Neutrophil (primary cell): ENCODE measurements at regions not wholly inside any gene's neighbourhood (a gene's known extent, or its start where the extent isn't known, plus 50 kb on each side); places are given as distances from the start of the nearest gene placed in this dataset.
"Not testable (repeated sequence)": the region's sequence is repeated elsewhere in the genome, so short reads cannot be mapped to it uniquely, and the experiment has no call there.

Experiments
- H3K27ac ChIP-seq: fragments of 200-600 bp; sonication (generic); 2 replicates; pipeline ENCODE4 v1.5.1; 2016; ENCODE audit warnings: mild to moderate bottlenecking, moderate library complexity
- H3K27me3 ChIP-seq: fragments of 200-600 bp; sonication (generic); 2 replicates; pipeline ENCODE4 v1.6.0; 2016; ENCODE audit warnings: mild to moderate bottlenecking
- H3K36me3 ChIP-seq: fragments of 200-600 bp; sonication (generic); 2 replicates; pipeline ENCODE4 v1.5.1; 2017
- H3K4me1 ChIP-seq, 2 experiments: fragments of 200-600 bp in 1 of 2; sonication (generic) in 1 of 2; 1 replicate in 1 of 2; 2 replicates in 1 of 2; pipeline versions ENCODE4 v1.5.1 to v1.6.1; 2013 to 2016; ENCODE audit warnings: low read depth in 1 of 2, low read length in 1 of 2, mild to moderate bottlenecking in 1 of 2, moderate library complexity in 1 of 2; ENCODE audit not compliant: control insufficient read depth in 1 of 2, insufficient read depth in 1 of 2
- H3K4me3 ChIP-seq, 2 experiments: fragments of 200-600 bp in 1 of 2; sonication (generic) in 1 of 2; 1 replicate in 1 of 2; 2 replicates in 1 of 2; pipeline ENCODE4 v1.5.1; 2013 to 2016; ENCODE audit warnings: low read depth in 1 of 2, low read length in 1 of 2, mild to moderate bottlenecking in 1 of 2, moderate library complexity in 1 of 2
- H3K9me3 ChIP-seq: fragments of 200-600 bp; sonication (generic); 2 replicates; pipeline ENCODE4 v1.5.1; 2016
- TF ChIP-seq, protein P1 (sequence below): fragments of 200-600 bp; sonication (generic); IDR thresholded peaks from 2 replicates; pipeline ENCODE4 v1.5.1; 2016; ENCODE audit warnings: antibody characterized with exemption

DNA sequence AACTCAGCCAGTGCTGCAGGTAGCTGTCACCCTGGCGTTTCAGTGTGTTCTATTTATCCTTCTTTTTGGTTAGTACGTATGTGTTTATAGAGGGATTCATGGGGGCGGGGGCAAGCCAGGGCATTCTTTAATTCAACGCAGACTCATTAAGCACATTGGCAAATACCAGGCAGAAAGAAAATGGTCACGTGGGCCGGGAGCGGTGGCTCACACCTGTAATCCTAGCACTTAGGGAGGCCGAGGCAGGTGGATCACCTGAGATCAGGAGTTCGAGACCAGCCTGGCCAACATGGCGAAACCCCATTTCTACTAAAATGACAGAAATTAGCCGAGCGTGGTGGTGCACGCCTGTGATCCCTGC, 69.1 kb downstream of the HAPSTR1 start:
- no peak overlapping the region for H3K4me3 ChIP-seq
- H3K36me3 ChIP-seq: no peaks in the 10 kb centered on the region
- TF ChIP-seq, protein P1, sequence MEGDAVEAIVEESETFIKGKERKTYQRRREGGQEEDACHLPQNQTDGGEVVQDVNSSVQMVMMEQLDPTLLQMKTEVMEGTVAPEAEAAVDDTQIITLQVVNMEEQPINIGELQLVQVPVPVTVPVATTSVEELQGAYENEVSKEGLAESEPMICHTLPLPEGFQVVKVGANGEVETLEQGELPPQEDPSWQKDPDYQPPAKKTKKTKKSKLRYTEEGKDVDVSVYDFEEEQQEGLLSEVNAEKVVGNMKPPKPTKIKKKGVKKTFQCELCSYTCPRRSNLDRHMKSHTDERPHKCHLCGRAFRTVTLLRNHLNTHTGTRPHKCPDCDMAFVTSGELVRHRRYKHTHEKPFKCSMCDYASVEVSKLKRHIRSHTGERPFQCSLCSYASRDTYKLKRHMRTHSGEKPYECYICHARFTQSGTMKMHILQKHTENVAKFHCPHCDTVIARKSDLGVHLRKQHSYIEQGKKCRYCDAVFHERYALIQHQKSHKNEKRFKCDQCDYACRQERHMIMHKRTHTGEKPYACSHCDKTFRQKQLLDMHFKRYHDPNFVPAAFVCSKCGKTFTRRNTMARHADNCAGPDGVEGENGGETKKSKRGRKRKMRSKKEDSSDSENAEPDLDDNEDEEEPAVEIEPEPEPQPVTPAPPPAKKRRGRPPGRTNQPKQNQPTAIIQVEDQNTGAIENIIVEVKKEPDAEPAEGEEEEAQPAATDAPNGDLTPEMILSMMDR: no peak
- peaks cover 37% of the 10 kb centered on the region for H3K27me3 ChIP-seq
- H3K4me1 ChIP-seq: no peaks in the 10 kb centered on the region
- H3K27ac ChIP-seq: no peak overlapping the region
- H3K9me3 ChIP-seq: no peaks in the 10 kb centered on the region

DNA sequence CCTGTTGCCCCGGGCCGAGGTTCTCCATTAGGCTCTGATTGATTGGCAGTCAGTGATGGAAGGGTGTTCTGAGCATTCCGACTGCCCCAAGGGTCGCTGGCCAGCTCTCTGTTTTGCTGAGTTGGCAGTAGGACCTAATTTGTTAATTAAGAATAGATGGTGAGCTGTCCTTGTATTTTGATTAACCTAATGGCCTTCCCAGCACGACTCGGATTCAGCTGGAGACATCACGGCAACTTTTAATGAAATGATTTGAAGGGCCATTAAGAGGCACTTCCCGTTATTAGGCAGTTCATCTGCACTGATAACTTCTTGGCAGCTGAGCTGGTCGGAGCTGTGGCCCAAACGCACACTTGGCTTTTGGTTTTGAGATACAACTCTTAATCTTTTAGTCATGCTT, 74.2 kb downstream of the HAPSTR1 start:
- TF ChIP-seq, protein P1: no peak
- no peak overlapping the region for H3K4me3 ChIP-seq
- H3K36me3 ChIP-seq: no peaks in the 10 kb centered on the region
- H3K27ac ChIP-seq: no peak overlapping the region
- no peaks in the 10 kb centered on the region for H3K9me3 ChIP-seq
- H3K4me1 ChIP-seq: no peaks in the 10 kb centered on the region
- H3K27me3 ChIP-seq: peaks cover under 1% of the 10 kb centered on the region

DNA sequence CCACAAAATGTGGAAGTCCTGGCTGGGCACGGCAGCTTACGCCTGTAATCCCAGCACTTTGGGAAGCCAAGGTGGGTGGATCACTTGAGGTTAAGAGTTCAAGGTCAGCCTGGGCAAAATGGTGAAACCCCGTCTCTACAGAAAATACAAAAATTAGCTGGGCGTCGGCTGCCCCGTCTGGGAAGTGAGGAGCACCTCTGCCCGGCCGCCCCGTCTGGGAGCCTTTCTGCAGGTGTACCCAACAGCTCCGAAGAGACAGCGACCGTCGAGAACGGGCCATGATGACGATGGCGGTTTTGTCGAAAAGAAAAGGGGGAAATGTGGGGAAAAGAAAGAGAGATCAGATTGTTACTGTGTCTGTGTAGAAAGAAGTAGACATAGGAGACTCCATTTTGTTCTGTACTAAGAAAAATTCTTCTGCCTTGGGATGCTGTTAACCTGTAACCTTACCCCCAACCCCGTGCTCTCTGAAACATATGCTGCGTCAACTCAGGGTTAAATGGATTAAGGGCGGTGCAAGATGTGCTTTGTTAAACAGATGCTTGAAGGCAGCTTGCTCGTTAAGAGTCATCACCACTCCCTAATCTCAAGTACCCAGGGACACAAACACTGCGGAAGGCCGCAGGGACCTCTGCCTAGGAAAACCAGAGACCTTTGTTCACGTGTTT, 75.0 kb downstream of the HAPSTR1 start:
- not testable (repeated sequence) for H3K36me3 ChIP-seq, H3K9me3 ChIP-seq, H3K4me1 ChIP-seq, H3K27me3 ChIP-seq, H3K27ac ChIP-seq, H3K4me3 ChIP-seq

DNA sequence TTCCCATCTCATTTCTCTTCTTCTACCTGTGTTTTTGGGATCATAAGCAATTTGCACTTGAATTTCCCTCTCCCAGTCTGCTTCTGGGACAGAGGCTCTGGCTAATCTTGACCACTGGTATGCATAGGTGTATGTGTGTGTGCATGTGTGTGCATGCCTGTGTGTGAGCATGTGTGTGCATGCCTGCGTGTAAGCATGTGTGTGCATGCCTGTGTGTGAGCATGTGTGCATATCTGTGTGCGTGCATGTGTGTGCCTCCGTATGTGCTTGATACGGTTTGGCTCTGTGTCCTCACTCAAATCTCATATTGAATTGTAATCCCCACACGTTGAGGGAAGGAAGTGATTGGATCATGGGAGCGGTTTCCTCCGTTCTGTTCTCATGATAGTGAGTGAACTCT, 77.7 kb downstream of the HAPSTR1 start:
- Histone ChIP-seq H3K27ac (no peak overlapping the region), H3K4me3 (no peak overlapping the region), H3K9me3 (no peaks in the 10 kb centered on the region), H3K36me3 (no peaks in the 10 kb centered on the region), H3K27me3 (no peaks in the 10 kb centered on the region), H3K4me1 (no peaks in the 10 kb centered on the region)
- TF ChIP-seq, protein P1: no peak

DNA sequence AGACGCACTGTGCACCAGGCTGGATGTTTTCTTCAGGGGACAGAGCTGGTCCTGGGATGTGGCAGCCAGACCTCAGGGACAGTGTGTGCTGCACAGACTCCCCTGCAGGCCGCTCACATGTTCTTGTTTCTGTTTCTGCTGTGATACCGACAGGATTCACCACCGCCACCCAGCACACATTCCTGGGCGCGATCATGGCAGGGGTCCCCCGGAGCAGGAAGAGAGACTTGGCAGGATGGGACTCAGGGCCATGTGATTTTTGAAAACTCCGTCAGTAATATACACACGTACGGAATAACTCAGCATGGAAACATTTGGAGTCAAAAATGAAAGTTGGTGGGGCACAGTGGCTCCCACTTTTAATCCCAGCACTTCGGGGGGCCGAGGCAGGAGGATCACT, 79.0 kb downstream of the HAPSTR1 start:
- TF ChIP-seq, protein P1: no peak
- H3K4me3 ChIP-seq: no peak overlapping the region
- H3K27me3 ChIP-seq: no peaks in the 10 kb centered on the region
- no peaks in the 10 kb centered on the region for H3K9me3 ChIP-seq
- H3K36me3 ChIP-seq: no peaks in the 10 kb centered on the region
- no peak overlapping the region for H3K27ac ChIP-seq
- no peaks in the 10 kb centered on the region for H3K4me1 ChIP-seq

DNA sequence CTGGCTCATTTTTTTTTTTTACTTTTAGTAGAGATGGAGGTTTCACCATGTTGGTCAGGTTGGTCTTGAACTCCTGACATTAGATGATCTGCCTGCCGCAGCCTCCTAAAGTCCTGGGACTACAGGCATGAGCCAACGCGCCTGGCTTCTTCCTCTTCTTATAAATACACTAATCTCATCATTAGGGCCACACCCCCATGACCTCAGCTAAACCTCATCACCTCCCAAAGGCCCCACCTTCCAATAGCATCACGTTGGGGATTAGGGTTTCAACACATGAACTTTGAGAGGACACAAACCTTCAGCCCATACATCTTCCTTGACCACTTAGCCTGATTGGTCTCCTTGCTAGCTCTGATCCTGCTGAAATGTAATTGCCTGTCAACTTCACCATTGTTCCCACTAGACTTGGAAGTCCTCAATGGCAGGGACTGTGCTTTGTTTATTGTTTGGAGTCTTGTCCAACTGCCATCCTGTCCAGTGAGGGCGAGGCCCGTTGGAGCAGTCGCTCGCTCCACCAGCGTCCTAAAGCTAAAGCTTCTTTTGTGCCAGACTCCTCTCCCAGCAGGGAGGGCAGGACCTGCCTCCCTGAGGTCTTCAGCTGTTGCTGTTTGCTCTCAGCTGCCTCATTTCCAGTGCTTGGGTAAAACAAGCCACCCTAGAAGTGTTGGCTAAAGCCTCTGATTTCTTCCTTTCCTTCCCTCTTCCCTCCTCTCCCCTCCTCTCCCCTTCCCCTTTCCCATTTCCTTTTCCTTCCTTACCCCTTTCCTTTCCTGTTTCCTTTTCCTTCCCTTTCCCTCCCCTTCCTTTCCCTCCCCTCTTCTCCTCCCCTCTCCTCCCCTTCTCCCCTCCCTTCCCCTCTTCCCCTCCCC, 85.3 kb downstream of the HAPSTR1 start:
- Histone ChIP-seq H3K27me3 (no peaks in the 10 kb centered on the region), H3K27ac (no peak overlapping the region), H3K4me1 (no peaks in the 10 kb centered on the region), H3K9me3 (no peaks in the 10 kb centered on the region), H3K36me3 (no peaks in the 10 kb centered on the region), H3K4me3 (no peak overlapping the region)
- TF ChIP-seq, protein P1: no peak
